Astrocyte of the spinal cord (primary cell): ENCODE measurements at regions not wholly inside any gene's neighbourhood (a gene's known extent, or its start where the extent isn't known, plus 50 kb on each side); places are given as distances from the start of the nearest gene placed in this dataset.
"Not testable (repeated sequence)": the region's sequence is repeated elsewhere in the genome, so short reads cannot be mapped to it uniquely, and the experiment has no call there.

Source experiments
- DNase-seq: peaks from one replicate; pipeline ENCODE4 v3.0.0; 2011; ENCODE audit warnings: low read depth, low spot score
- H3K4me3 ChIP-seq: 2 replicates; pipeline ENCODE4 v1.5.1; 2011; ENCODE audit warnings: low read depth, mild to moderate bottlenecking, low read length, moderate library complexity
- in situ Hi-C: cut with HindIII; loops from 2 replicates; pipeline ENCODE4 v1.10.0; 2017; ENCODE audit warnings: low sequenced_read_pairs

DNA sequence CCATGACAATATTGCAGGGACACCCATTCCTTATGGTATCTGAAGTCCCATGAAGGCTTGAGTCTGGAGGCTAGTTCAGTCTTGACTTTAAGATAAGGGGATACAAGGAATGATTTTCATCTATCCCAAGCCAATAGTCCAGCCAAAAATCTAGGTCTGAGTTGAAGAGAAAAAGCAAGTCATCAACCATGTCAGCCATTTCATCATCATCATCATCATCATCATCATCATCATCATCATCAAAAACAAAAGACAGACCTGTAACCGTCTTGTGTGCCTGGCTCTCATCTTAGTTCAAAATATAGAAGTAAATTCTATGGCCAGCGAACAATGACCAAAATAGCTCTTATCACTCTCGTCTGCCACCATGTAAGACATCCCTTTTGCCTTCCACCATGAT is 59.5 kb upstream of the FAM90A26 start:
- H3K4me3 ChIP-seq, DNase-seq, in situ Hi-C loops: not testable (repeated sequence)

- in situ Hi-C loops, H3K4me3 ChIP-seq, DNase-seq: not testable (repeated sequence)
Measured at GRCh38 chr4:9103148-9103524, 67.1 kb upstream of the FAM90A26 start.

DNA sequence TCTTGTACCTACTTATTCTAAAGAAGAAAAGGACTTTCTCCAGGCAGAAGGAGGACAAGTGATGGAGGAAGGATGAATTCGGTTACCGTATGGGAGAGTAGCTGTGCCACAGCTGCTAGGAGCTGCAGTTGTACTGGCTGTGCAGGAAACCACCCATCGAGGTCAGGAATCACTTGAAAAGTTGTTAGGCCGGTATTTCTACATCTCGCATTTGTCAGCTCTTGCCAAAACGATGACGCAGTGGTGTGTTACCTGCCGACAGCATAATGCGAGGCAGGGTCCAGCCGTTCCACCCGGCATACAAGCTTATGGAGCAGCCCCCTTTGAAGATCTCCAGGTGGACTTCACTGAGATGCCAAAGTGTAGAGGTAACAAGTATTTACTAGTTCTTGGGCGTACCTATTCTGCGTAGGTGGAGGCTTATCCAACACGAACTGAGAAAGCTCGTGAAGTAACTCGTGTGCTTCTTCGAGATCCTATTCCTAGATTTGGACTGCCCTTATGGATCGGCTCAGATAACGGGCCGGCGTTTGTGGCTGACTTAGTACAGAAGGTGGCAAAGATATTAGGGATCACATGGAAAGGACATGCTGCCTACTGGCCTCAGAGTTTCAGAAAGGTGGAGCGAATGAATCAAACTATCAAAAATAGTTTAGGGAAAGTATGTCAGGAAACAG is 67.6 kb upstream of the FAM90A26 start:
- DNase-seq, H3K4me3 ChIP-seq, in situ Hi-C loops: not testable (repeated sequence)

DNA sequence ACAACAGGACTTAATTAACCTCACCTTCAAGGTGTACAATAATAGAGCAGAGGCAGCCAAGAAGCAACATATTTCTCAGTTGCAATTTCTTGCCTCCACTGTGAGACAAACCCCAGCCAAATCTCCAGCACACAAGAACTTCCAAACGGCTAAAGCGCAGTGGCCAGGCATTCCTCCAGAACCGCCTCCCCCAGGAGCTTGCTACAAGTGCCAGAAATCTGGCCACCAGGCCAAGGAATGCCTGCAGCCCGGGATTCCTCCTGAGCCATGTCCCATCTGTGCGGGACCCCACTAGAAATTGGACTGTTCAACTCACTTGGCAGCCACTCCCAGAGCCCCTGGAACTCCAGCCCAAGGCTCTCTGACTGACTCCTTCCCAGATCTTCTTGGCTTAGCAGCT is 73.9 kb upstream of the FAM90A26 start:
- in situ Hi-C loops, H3K4me3 ChIP-seq, DNase-seq: not testable (repeated sequence)

- H3K4me3 ChIP-seq, in situ Hi-C loops, DNase-seq: not testable (repeated sequence)
Measured at GRCh38 chr4:9078796-9079195, 91.4 kb upstream of the FAM90A26 start.

DNA sequence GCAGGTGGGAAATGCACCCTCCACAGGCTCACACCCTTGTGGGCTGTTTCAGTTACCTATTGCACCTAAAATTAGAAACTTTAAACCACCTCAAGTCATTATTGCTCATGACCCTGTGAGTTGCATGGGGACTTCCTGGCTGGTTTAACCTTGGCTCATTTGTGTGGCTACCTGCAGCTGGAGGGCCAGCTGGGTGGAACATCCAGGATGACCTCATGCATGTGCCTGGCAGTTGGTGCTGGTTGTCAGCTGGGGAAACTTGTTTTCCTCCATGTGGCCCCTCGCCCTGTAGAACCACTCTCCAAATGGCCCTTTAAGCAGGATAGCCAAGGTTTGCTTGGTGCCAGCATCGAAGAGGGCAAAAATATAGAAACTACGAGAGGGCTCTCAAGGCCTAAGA is 93.2 kb upstream of the FAM90A26 start:
- H3K4me3 ChIP-seq, DNase-seq, in situ Hi-C loops: not testable (repeated sequence)

GRCh38 chr4:9076486-9076885 is 93.7 kb upstream of the FAM90A26 start:
- H3K4me3 ChIP-seq, in situ Hi-C loops, DNase-seq: not testable (repeated sequence)

DNA sequence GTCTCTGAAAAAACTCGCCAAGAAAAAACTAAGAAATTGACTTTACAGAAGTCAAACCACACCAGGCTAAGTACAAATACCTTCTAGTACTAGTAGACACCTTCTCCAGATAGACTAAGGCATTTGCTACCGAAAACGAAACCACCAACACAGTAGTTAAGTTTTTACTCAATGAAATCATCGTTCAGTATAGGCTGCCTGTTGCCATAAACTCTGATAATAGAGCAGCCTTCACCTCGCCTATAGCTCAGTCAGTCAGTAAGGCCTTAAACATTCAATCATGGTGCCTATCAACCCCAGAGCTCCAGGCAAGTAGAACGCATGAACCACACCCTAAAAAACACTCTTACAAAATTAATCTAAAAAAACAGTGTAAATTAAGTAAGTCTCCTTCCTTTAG is 96.8 kb upstream of the FAM90A26 start:
- H3K4me3 ChIP-seq, in situ Hi-C loops, DNase-seq: not testable (repeated sequence)

- DNase-seq, in situ Hi-C loops: not testable (repeated sequence)
Measured at GRCh38 chr4:9072521-9073220, 97.5 kb upstream of the FAM90A26 start.

GRCh38 chr4:9067923-9068322 is 102.3 kb upstream of the FAM90A26 start:
- H3K4me3 ChIP-seq, DNase-seq, in situ Hi-C loops: not testable (repeated sequence)

More at GRCh38 chr4:9072521-9073220, 97.5 kb upstream of the FAM90A26 start:
- not testable (repeated sequence) for H3K4me3 ChIP-seq

DNA sequence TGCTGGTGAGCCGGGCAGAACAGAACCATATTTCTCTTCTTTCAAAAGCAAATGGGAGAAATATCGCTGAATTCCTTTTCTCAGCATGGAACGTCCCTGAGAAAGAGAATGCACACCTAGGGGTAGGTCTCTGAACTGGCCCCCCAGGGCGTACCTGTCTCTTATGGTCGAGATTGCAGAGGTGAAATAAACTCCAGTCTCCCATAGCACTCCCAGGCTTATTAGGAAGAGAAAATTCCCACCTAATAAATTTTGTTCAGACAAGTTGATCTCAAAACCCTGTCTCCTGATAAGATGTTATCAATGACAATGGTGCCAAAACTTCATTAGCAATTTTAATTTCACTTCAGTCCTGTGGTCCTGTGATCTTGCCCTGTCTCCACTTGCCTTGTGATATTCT is 106.6 kb upstream of the FAM90A26 start:
- in situ Hi-C loops, H3K4me3 ChIP-seq, DNase-seq: not testable (repeated sequence)

GRCh38 chr4:9024866-9025265 is 145.3 kb upstream of the FAM90A26 start:
- in situ Hi-C loops, DNase-seq, H3K4me3 ChIP-seq: not testable (repeated sequence)

DNA sequence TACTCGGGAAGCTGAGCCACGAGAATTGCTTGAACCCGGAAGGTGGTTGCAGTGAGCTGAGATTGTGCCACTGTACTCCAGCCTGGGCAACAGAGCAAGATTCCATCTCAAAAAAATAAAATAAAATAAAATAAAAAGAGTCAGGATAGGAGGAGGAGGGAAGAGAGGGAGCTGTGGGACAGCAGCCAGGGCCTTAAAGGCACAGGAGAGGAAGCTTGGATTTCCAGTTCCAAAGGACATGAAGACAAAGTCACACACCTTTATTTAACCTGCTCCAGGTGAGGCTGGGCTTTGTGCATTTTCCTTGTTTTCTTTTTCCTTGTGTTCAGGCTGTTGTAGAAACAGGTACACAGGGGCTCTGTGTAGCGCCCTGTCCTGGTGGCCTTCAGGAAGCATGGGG is 138.2 kb upstream of the HMX1 start:
- H3K4me3 ChIP-seq, DNase-seq, in situ Hi-C loops: not testable (repeated sequence)

DNA sequence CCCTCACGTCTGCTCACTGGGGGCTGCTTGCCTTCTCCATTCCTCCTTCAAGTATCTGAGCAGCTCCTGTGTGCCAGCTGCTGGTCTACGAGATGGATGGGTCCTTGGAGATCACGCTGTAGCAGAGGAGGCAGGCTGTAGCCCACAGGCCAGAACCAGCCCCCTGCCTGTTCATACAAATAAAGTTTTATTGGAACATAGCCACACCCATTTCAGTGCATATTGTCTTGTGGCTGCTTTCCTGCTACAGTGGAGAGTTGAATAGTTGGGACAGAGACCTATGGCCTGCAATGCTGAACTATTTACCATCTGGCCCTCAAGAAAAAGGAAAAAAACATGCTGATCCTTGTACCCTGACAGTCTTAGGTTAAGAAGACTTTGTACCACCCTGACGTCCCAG is 136.8 kb upstream of the HMX1 start:
- in situ Hi-C loops, H3K4me3 ChIP-seq, DNase-seq: not testable (repeated sequence)

DNA sequence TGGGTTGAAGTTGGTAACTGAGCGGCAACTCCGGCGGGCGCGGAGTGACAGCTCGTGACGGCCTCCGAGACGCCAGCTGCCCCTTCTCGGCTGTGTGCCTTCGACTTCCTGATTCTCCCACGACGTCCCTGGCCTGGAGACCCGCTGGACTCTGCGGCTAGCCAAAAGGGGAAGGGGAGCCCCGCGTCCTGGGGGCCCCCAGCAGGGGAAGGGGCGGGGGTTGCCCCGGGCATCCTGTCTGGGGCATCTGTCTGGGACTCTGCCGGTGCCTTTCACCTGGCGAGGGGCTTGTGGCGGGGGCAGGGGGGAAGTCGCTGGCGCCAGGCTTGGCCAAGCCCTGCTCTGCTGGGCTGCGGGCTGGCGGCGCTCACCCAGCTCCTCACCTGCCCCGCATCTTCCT is 129.5 kb upstream of the HMX1 start:
- DNase-seq, H3K4me3 ChIP-seq, in situ Hi-C loops: not testable (repeated sequence)
